HUES64 (cell line): ENCODE measurements at regions not wholly inside any gene's neighbourhood (a gene's known extent, or its start where the extent isn't known, plus 50 kb on each side); places are given as distances from the start of the nearest gene placed in this dataset.
"Not testable (repeated sequence)": the region's sequence is repeated elsewhere in the genome, so short reads cannot be mapped to it uniquely, and the experiment has no call there.

Experiments
- H3K27ac ChIP-seq: 2 replicates; pipeline ENCODE4 v1.7.0; 2013; ENCODE audit warnings: low read depth, low read length, inconsistent platforms
- H3K27me3 ChIP-seq: 2 replicates; pipeline ENCODE4 v1.6.1; 2013; ENCODE audit warnings: mild to moderate bottlenecking, low read length; ENCODE audit not compliant: insufficient read depth
- H3K36me3 ChIP-seq: 2 replicates; pipeline ENCODE4 v1.6.1; 2013; ENCODE audit warnings: mild to moderate bottlenecking, low read length; ENCODE audit not compliant: insufficient read depth
- H3K4me1 ChIP-seq: 2 replicates; pipeline ENCODE4 v1.6.1; 2013; ENCODE audit warnings: mild to moderate bottlenecking, low read length, moderate library complexity; ENCODE audit not compliant: insufficient read depth
- H3K4me3 ChIP-seq: 2 replicates; pipeline ENCODE4 v1.5.1; 2013; ENCODE audit warnings: mild to moderate bottlenecking, low read length, moderate library complexity
- H3K9ac ChIP-seq: 2 replicates; pipeline ENCODE4 v1.6.1; 2013; ENCODE audit warnings: mild to moderate bottlenecking, low read depth, low read length
- H3K9me3 ChIP-seq: 2 replicates; pipeline ENCODE4 v1.6.1; 2013; ENCODE audit warnings: low read depth, low read length; ENCODE audit not compliant: insufficient read depth
- WGBS: fragments of 150-250, 120-280 bp; methylation state at CpG from one replicate; pipeline ENCODE4 v1.1.7; 2013; ENCODE audit warnings: missing lambda C conversion rate; 5-methylcytosine and 5-hydroxymethylcytosine counted together

DNA sequence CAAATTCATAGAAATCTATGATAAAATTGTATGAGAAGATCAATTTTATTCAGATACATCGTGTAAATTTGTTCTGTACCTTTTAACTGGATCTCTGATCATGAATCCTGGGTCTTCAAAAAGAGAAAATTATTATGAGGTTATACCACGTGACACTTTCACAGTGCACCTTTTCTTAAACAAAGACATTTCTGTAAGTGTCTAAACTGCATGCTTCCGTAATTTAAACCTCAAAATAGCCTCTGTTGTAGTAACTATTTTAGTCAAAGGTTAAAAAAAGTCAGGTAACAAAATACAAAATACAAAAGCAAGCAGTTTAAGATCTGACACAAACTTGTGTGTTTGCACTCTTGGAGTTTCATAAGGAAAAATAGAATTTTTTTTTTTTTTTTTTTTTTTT lies 171.3 kb downstream of the SPIN4 start:
- H3K4me3 ChIP-seq, H3K9me3 ChIP-seq, H3K27me3 ChIP-seq, H3K27ac ChIP-seq, H3K9ac ChIP-seq, H3K36me3 ChIP-seq, H3K4me1 ChIP-seq: not testable (repeated sequence)
- WGBS: no CpG with 5 or more reads among the region's 3 CpGs

- H3K9ac ChIP-seq, H3K27me3 ChIP-seq, H3K9me3 ChIP-seq, H3K27ac ChIP-seq, H3K4me3 ChIP-seq, H3K4me1 ChIP-seq, H3K36me3 ChIP-seq: not testable (repeated sequence)
- WGBS: no CpG with 5 or more reads among the region's 4 CpGs
These were observed 174.6 kb downstream of the SPIN4 start for GRCh38 chrX:63176578-63176977.

- H3K36me3 ChIP-seq, H3K9me3 ChIP-seq, H3K27ac ChIP-seq, H3K9ac ChIP-seq, H3K27me3 ChIP-seq, H3K4me3 ChIP-seq, H3K4me1 ChIP-seq: not testable (repeated sequence)
- WGBS: no CpG with 5 or more reads among the region's 8 CpGs
These were observed 177.1 kb downstream of the SPIN4 start for GRCh38 chrX:63173841-63174718.

DNA sequence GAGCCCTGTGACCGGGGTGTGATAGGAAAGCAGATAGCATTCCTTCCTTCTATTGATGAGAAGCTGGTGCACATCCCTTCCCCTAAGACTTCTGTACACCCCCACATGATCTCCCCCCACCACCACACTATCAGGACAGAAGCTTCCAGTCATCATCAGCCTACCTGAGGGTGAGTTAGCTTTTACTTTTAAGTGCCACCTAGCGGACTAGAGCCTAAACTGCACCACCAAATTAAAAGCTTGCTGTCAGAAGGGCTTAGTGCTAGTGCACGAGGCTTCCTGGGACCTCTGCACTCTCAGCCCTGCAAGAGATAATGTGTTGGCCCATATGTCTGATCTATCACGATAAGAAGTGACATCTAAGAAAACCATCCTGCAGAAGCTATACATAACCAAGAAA lies 181.7 kb downstream of the SPIN4 start:
- WGBS: no CpG with 5 or more reads among the region's 4 CpGs
- not testable (repeated sequence) for H3K9me3 ChIP-seq

GRCh38 chrX:63168949-63169348 lies 182.2 kb downstream of the SPIN4 start:
- not testable (repeated sequence) for H3K9me3 ChIP-seq, H3K27ac ChIP-seq, H3K4me3 ChIP-seq, H3K4me1 ChIP-seq, H3K27me3 ChIP-seq, H3K36me3 ChIP-seq, H3K9ac ChIP-seq
- no CpG with 5 or more reads among the region's 1 CpG for WGBS

More for the DNA sequence above, 181.7 kb downstream of the SPIN4 start:
- not testable (repeated sequence) for H3K4me1 ChIP-seq, H3K4me3 ChIP-seq, H3K27ac ChIP-seq, H3K36me3 ChIP-seq, H3K9ac ChIP-seq, H3K27me3 ChIP-seq

DNA sequence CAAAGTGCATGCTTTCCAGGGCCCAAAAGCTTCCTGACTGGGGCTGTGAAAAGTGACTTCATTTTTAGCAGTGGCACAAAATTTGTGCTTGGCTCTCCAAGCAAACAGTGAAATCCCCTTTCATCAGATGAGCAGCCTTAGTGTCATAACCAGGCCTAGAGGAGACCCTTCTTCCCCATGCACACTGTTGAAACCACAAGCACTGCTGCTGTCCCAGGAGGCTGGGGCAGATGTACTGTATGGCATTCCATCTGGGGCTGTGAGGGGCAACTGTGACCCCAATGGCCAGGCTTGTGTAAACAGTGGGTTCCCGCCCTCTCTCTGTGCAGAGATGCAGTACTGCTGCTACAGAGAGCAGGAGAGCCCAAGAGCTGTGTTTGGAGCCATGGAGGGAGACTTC lies 184.1 kb downstream of the SPIN4 start:
- WGBS: no CpG with 5 or more reads among the region's 1 CpG
- H3K9me3 ChIP-seq, H3K4me3 ChIP-seq, H3K36me3 ChIP-seq, H3K27ac ChIP-seq, H3K9ac ChIP-seq, H3K27me3 ChIP-seq, H3K4me1 ChIP-seq: not testable (repeated sequence)

GRCh38 chrX:63160994-63161393 lies 190.1 kb downstream of the SPIN4 start:
- no CpG with 5 or more reads among the region's 1 CpG for WGBS

GRCh38 chrX:63160340-63160739 lies 190.8 kb downstream of the SPIN4 start:
- not testable (repeated sequence) for H3K9me3 ChIP-seq, H3K36me3 ChIP-seq, H3K4me1 ChIP-seq, H3K9ac ChIP-seq, H3K4me3 ChIP-seq, H3K27me3 ChIP-seq, H3K27ac ChIP-seq
- no CpG with 5 or more reads among the region's 1 CpG for WGBS

More at GRCh38 chrX:63160994-63161393, 190.1 kb downstream of the SPIN4 start:
- not testable (repeated sequence) for H3K4me3 ChIP-seq, H3K4me1 ChIP-seq, H3K27ac ChIP-seq, H3K9me3 ChIP-seq, H3K9ac ChIP-seq, H3K27me3 ChIP-seq, H3K36me3 ChIP-seq

GRCh38 chrX:63145526-63145925 lies 205.6 kb downstream of the SPIN4 start:
- H3K9me3 ChIP-seq, H3K4me1 ChIP-seq, H3K36me3 ChIP-seq, H3K27me3 ChIP-seq, H3K9ac ChIP-seq, H3K4me3 ChIP-seq, H3K27ac ChIP-seq: not testable (repeated sequence)
- WGBS: no CpG with 5 or more reads among the region's 10 CpGs

GRCh38 chrX:63142588-63142987 lies 208.5 kb downstream of the SPIN4 start:
- H3K4me1 ChIP-seq, H3K36me3 ChIP-seq, H3K27me3 ChIP-seq, H3K9me3 ChIP-seq, H3K27ac ChIP-seq, H3K9ac ChIP-seq, H3K4me3 ChIP-seq: not testable (repeated sequence)
- WGBS: no CpG with 5 or more reads among the region's 2 CpGs

GRCh38 chrX:63135859-63136258 lies 215.3 kb downstream of the SPIN4 start:
- not testable (repeated sequence) for H3K9ac ChIP-seq, H3K27me3 ChIP-seq, H3K27ac ChIP-seq, H3K36me3 ChIP-seq, H3K9me3 ChIP-seq, H3K4me3 ChIP-seq, H3K4me1 ChIP-seq
- WGBS: no CpG with 5 or more reads among the region's 2 CpGs

- Histone ChIP-seq H3K9me3 (peaks cover 11% of the 10 kb centered on the region), H3K4me1 (no peaks in the 10 kb centered on the region), H3K27me3 (no peaks in the 10 kb centered on the region), H3K9ac (no peak overlapping the region), H3K4me3 (no peak overlapping the region), H3K27ac (no peak overlapping the region), H3K36me3 (no peaks in the 10 kb centered on the region)
- 35% methylated on average over 2 of the region's 2 CpGs for WGBS
These were observed 222.6 kb downstream of the SPIN4 start for GRCh38 chrX:63128509-63128908.
